Gastrocnemius medialis (tissue), 4 donors: ENCODE measurements at regions not wholly inside any gene's neighbourhood (a gene's known extent, or its start where the extent isn't known, plus 50 kb on each side); places are given as distances from the start of the nearest gene placed in this dataset.
"Not testable (repeated sequence)": the region's sequence is repeated elsewhere in the genome, so short reads cannot be mapped to it uniquely, and the experiment has no call there.

Experiments used
- ATAC-seq, 2 donors: fragments of 150-250 bp; one replicate each; pipeline ENCODE4 v1.9.1; 2016
- DNase-seq, 2 donors: peaks; one replicate each; pipeline ENCODE4 v3.0.0-alpha.2; 2019
- H3K27ac ChIP-seq, 4 donors: fragments of 200-600 bp; sonication (generic); 1 replicate in 1 of 4; 2 replicates in 3 of 4; pipeline ENCODE4 v1.5.1; 2016 to 2018; ENCODE audit warnings: mild to moderate bottlenecking in 2 of 4, moderate library complexity in 1 of 4
- H3K27me3 ChIP-seq, 3 donors: fragments of 200-600 bp; sonication (generic) in 2 of 3; 1 replicate in 1 of 3; 2 replicates in 2 of 3; pipeline versions ENCODE4 v1.5.1 to v1.6.0; 2016 to 2019; ENCODE audit warnings: mild to moderate bottlenecking in 1 of 3, moderate library complexity in 1 of 3
- H3K36me3 ChIP-seq, 2 donors: fragments of 200-600 bp; sonication (generic) in 1 of 2; one replicate each; pipeline ENCODE4 v1.5.1; 2017 to 2018
- H3K4me1 ChIP-seq, 2 donors: fragments of 200-600 bp; sonication (generic) in 1 of 2; one replicate each; pipeline ENCODE4 v1.5.1; 2016 to 2017; ENCODE audit warnings: mild to moderate bottlenecking in 2 of 2
- H3K4me3 ChIP-seq, 4 donors: fragments of 200-600 bp; sonication (generic) in 3 of 4; 1 replicate in 1 of 4; 2 replicates in 3 of 4; pipeline ENCODE4 v1.5.1; 2016 to 2019; ENCODE audit warnings: mild to moderate bottlenecking in 2 of 4
- H3K9me3 ChIP-seq, 3 donors: fragments of 200-600 bp; sonication (generic) in 2 of 3; 1 replicate in 1 of 3; 2 replicates in 2 of 3; pipeline ENCODE4 v1.5.1; 2016 to 2019
- POLR2A ChIP-seq, 2 donors: fragments of 450-650 bp; IDR thresholded peaks; one replicate each; pipeline ENCODE4 v1.6.1; 2017; ENCODE audit warnings: antibody characterized with exemption in 2 of 2, mild to moderate bottlenecking in 2 of 2, moderate library complexity in 2 of 2
- in situ Hi-C, 4 donors: fragments of 200-750 bp; cut with MboI; loops; one replicate each; pipeline versions ENCODE4 v1.15.0 to v1.8.0; 2017; ENCODE audit warnings: low sequenced_read_pairs in 4 of 4
- intact Hi-C: fragments of 100-400 bp; cut with DNase I; formaldehyde crosslinking; loops from one replicate; pipeline ENCODE4 v1.15.1; 2023; ENCODE audit warnings: low total_unique reads
- TF ChIP-seq, protein P1 (sequence below), 5 experiments: fragments of 450-650 bp in 3 of 5; fragments of 200-600 bp in 2 of 5; sonication (generic) in 2 of 5; IDR thresholded peaks in 4 of 5; conservative IDR thresholded peaks in 1 of 5; 1 replicate in 4 of 5; 2 replicates in 1 of 5; pipeline ENCODE4 v1.5.1; 2016 to 2019; ENCODE audit warnings: antibody characterized with exemption in 5 of 5, mild to moderate bottlenecking in 3 of 5, moderate library complexity in 3 of 5

GRCh38 chr7:3157566-3158287 lies 114.1 kb upstream of the CARD11 start:
- in situ Hi-C loops: no loop called here
- no peaks in the 10 kb centered on the region for H3K4me1 ChIP-seq
- H3K4me3 ChIP-seq: no peak overlapping the region
- TF ChIP-seq, protein P1, sequence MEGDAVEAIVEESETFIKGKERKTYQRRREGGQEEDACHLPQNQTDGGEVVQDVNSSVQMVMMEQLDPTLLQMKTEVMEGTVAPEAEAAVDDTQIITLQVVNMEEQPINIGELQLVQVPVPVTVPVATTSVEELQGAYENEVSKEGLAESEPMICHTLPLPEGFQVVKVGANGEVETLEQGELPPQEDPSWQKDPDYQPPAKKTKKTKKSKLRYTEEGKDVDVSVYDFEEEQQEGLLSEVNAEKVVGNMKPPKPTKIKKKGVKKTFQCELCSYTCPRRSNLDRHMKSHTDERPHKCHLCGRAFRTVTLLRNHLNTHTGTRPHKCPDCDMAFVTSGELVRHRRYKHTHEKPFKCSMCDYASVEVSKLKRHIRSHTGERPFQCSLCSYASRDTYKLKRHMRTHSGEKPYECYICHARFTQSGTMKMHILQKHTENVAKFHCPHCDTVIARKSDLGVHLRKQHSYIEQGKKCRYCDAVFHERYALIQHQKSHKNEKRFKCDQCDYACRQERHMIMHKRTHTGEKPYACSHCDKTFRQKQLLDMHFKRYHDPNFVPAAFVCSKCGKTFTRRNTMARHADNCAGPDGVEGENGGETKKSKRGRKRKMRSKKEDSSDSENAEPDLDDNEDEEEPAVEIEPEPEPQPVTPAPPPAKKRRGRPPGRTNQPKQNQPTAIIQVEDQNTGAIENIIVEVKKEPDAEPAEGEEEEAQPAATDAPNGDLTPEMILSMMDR (IDR thresholded peaks at IDR 0.05 in 4 of 5, conservative IDR thresholded peaks at IDR 0.05 in 1 of 5): no peak
- no peak for TF ChIP-seq POLR2A (IDR thresholded peaks at IDR 0.05)
- intact Hi-C loops: loop anchor here (10.0 kb wide), 1 partner anchor 293 kb away; no protein-coding TSS in a partner anchor
- DNase-seq (no peak), ATAC-seq (no peak)
- no peaks in the 10 kb centered on the region for H3K9me3 ChIP-seq
- H3K27ac ChIP-seq: peak overlapping the region in 2 of 4 donors; percentile 6 to 36
- no peaks in the 10 kb centered on the region for H3K27me3 ChIP-seq
- H3K36me3 ChIP-seq: no peaks in the 10 kb centered on the region

DNA sequence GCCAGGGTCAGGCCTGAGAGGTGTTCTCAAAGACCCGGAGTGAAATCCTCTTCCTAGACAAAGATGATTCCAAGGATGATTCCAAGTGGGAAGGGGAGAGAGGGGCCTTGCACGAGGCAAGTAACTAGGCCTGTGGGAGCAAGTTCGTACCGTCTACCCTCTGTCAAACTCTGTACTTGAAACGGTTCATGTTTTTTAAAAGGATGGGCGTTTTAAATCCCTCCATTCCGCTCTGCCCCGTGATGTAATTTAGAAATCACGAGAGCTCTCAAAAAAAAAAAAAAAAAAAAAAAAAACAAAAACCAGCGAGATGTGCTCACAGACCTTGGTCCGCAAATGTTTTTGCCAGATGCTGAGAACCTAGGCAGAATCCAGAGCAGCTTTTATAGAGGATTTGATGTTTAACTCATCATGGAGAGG lies 114.7 kb upstream of the CARD11 start:
- H3K27me3 ChIP-seq: no peaks in the 10 kb centered on the region
- H3K4me3 ChIP-seq: no peak overlapping the region
- no peak for ATAC-seq
- in situ Hi-C loops (no loop called here), intact Hi-C loops (loop anchor here (10.0 kb wide), 1 partner anchor 294 kb away; no protein-coding TSS in a partner anchor)
- no peaks in the 10 kb centered on the region for H3K4me1 ChIP-seq
- TF ChIP-seq POLR2A (IDR thresholded peaks at IDR 0.05): no peak
- TF ChIP-seq, protein P1 (IDR thresholded peaks at IDR 0.05 in 4 of 5, conservative IDR thresholded peaks at IDR 0.05 in 1 of 5): no peak
- H3K9me3 ChIP-seq: no peaks in the 10 kb centered on the region
- no peaks in the 10 kb centered on the region for H3K36me3 ChIP-seq
- DNase-seq: no peak
- peak overlapping the region in 2 of 4 donors; percentile 6 to 36 for H3K27ac ChIP-seq

GRCh38 chr7:3159039-3159438 lies 115.4 kb upstream of the CARD11 start:
- no peaks in the 10 kb centered on the region for H3K4me1 ChIP-seq
- no peak overlapping the region for H3K4me3 ChIP-seq
- in situ Hi-C loops: no loop called here
- intact Hi-C loops: loop anchor here (10.0 kb wide), 1 partner anchor 294 kb away; no protein-coding TSS in a partner anchor
- no peak overlapping the region for H3K27ac ChIP-seq
- DNase-seq: no peak
- H3K36me3 ChIP-seq: no peaks in the 10 kb centered on the region
- no peak for ATAC-seq
- no peak for TF ChIP-seq POLR2A (IDR thresholded peaks at IDR 0.05)
- TF ChIP-seq, protein P1 (IDR thresholded peaks at IDR 0.05 in 4 of 5, conservative IDR thresholded peaks at IDR 0.05 in 1 of 5): no peak
- no peaks in the 10 kb centered on the region for H3K27me3 ChIP-seq
- no peaks in the 10 kb centered on the region for H3K9me3 ChIP-seq

DNA sequence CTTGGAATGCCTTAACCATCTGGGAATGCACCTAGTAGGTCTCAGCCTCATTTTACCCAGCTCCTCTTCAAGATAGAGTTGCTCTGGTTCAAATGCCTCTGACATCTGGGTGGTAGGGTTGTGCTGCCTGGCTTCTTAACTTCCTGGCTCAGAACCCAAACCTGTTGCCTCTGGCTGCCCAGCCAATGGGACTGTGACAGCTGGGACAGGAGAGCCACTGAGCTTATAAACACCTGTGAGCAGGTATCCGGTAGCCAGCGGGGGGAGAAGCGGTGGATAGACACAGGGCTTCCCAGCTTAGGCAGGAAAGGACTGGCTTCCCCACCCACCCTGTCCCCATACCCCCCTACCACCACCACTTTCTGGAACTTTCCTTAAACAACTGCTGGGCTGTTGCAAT lies 115.8 kb upstream of the CARD11 start:
- intact Hi-C loops: loop anchor here (10.0 kb wide), 1 partner anchor 295 kb away; no protein-coding TSS in a partner anchor
- Histone ChIP-seq H3K27ac (no peak overlapping the region), H3K27me3 (no peaks in the 10 kb centered on the region), H3K9me3 (no peaks in the 10 kb centered on the region), H3K4me3 (no peak overlapping the region), H3K36me3 (no peaks in the 10 kb centered on the region), H3K4me1 (no peaks in the 10 kb centered on the region)
- ATAC-seq (no peak), DNase-seq (no peak)
- in situ Hi-C loops: no loop called here
- TF ChIP-seq, protein P1 (IDR thresholded peaks at IDR 0.05 in 4 of 5, conservative IDR thresholded peaks at IDR 0.05 in 1 of 5): no peak
- TF ChIP-seq POLR2A (IDR thresholded peaks at IDR 0.05): no peak

GRCh38 chr7:3159926-3160325 lies 116.3 kb upstream of the CARD11 start:
- H3K27me3 ChIP-seq, H3K4me3 ChIP-seq, DNase-seq, ATAC-seq, in situ Hi-C loops, H3K27ac ChIP-seq, H3K36me3 ChIP-seq, H3K9me3 ChIP-seq, H3K4me1 ChIP-seq: not testable (repeated sequence)
- intact Hi-C loops: loop anchor here (10.0 kb wide), 1 partner anchor 295 kb away; no protein-coding TSS in a partner anchor
